ENCODE measurements at regions not wholly inside any gene's neighbourhood (a gene's known extent, or its start where the extent isn't known, plus 50 kb on each side); places are given as distances from the start of the nearest gene placed in this dataset.

- H3F3A ChIP-seq (ENCODE audit: control insufficient read depth, insufficient read depth): no peaks in the 10 kb centered on the region
- TF ChIP-seq EZH2phosphoT487 (IDR thresholded peaks at IDR 0.05; ENCODE audit: borderline replicate concordance, low read length): no peak
- no peak for TF ChIP-seq CTCF (IDR thresholded peaks at IDR 0.05; ENCODE audit: low read depth, low read length, poor library complexity, severe bottlenecking)
- H3K36me3 ChIP-seq (ENCODE audit: control insufficient read depth, low read length): no peaks in the 10 kb centered on the region
- H3K4me2 ChIP-seq (ENCODE audit: low read length): no peak overlapping the region
- no peaks in the 10 kb centered on the region for H4K20me1 ChIP-seq (ENCODE audit: control insufficient read depth, insufficient read depth, low read depth, low read length)
- H3K27ac ChIP-seq (ENCODE audit: low read depth, low read length): no peak overlapping the region
- H3K79me2 ChIP-seq (ENCODE audit: control insufficient read depth, low read length): no peaks in the 10 kb centered on the region
- no peak overlapping the region for H3K4me3 ChIP-seq (ENCODE audit: low read length)
- no peaks in the 10 kb centered on the region for H3K9me2 ChIP-seq (replicated peaks; ENCODE audit: control insufficient read depth, low read length)
- H3K27me3 ChIP-seq (ENCODE audit: control insufficient read depth, low read length): no peaks in the 10 kb centered on the region
- no peaks in the 10 kb centered on the region for H3K4me1 ChIP-seq (ENCODE audit: control insufficient read depth, low read length)
- H3K9me3 ChIP-seq (ENCODE audit: control insufficient read depth, insufficient read depth, low read length): no peaks in the 10 kb centered on the region
Observed at GRCh38 chr7:85620936-85621685, 434.3 kb upstream of the SEMA3D start.

GRCh38 chr7:85619236-85619635 lies 432.4 kb upstream of the SEMA3D start:
- H4K20me1 ChIP-seq (ENCODE audit: control insufficient read depth, insufficient read depth, low read depth, low read length): no peaks in the 10 kb centered on the region
- H3K27me3 ChIP-seq (ENCODE audit: control insufficient read depth, low read length): no peaks in the 10 kb centered on the region
- no peaks in the 10 kb centered on the region for H3K9me2 ChIP-seq (replicated peaks; ENCODE audit: control insufficient read depth, low read length)
- H3K9me3 ChIP-seq (ENCODE audit: control insufficient read depth, insufficient read depth, low read length): no peaks in the 10 kb centered on the region
- no peak overlapping the region for H3K4me3 ChIP-seq (ENCODE audit: low read length)
- H3K36me3 ChIP-seq (ENCODE audit: control insufficient read depth, low read length): no peaks in the 10 kb centered on the region
- H3K79me2 ChIP-seq (ENCODE audit: control insufficient read depth, low read length): no peaks in the 10 kb centered on the region
- no peaks in the 10 kb centered on the region for H3F3A ChIP-seq (ENCODE audit: control insufficient read depth, insufficient read depth)
- TF ChIP-seq EZH2phosphoT487 (IDR thresholded peaks at IDR 0.05; ENCODE audit: borderline replicate concordance, low read length) (no peak), CTCF (IDR thresholded peaks at IDR 0.05; ENCODE audit: low read depth, low read length, poor library complexity, severe bottlenecking) (no peak)
- no peak overlapping the region for H3K27ac ChIP-seq (ENCODE audit: low read depth, low read length)
- no peaks in the 10 kb centered on the region for H3K4me1 ChIP-seq (ENCODE audit: control insufficient read depth, low read length)
- no peak overlapping the region for H3K4me2 ChIP-seq (ENCODE audit: low read length)

- no peak overlapping the region for H3K4me3 ChIP-seq (ENCODE audit: low read length)
- H3K36me3 ChIP-seq (ENCODE audit: control insufficient read depth, low read length): no peaks in the 10 kb centered on the region
- no peaks in the 10 kb centered on the region for H3K9me2 ChIP-seq (replicated peaks; ENCODE audit: control insufficient read depth, low read length)
- no peak overlapping the region for H3K4me2 ChIP-seq (ENCODE audit: low read length)
- H3K79me2 ChIP-seq (ENCODE audit: control insufficient read depth, low read length): no peaks in the 10 kb centered on the region
- H3K27ac ChIP-seq (ENCODE audit: low read depth, low read length): no peak overlapping the region
- TF ChIP-seq CTCF (IDR thresholded peaks at IDR 0.05; ENCODE audit: low read depth, low read length, poor library complexity, severe bottlenecking): no peak
- no peak for TF ChIP-seq EZH2phosphoT487 (IDR thresholded peaks at IDR 0.05; ENCODE audit: borderline replicate concordance, low read length)
- H3K27me3 ChIP-seq (ENCODE audit: control insufficient read depth, low read length): no peaks in the 10 kb centered on the region
- no peaks in the 10 kb centered on the region for H3K4me1 ChIP-seq (ENCODE audit: control insufficient read depth, low read length)
- H3K9me3 ChIP-seq (ENCODE audit: control insufficient read depth, insufficient read depth, low read length): no peaks in the 10 kb centered on the region
- H3F3A ChIP-seq (ENCODE audit: control insufficient read depth, insufficient read depth): no peaks in the 10 kb centered on the region
- no peaks in the 10 kb centered on the region for H4K20me1 ChIP-seq (ENCODE audit: control insufficient read depth, insufficient read depth, low read depth, low read length)
Observed at GRCh38 chr7:85614684-85615083, 427.8 kb upstream of the SEMA3D start.
